ENCODE measurements at regions not wholly inside any gene's neighbourhood (a gene's known extent, or its start where the extent isn't known, plus 50 kb on each side); places are given as distances from the start of the nearest gene placed in this dataset.
"Not testable (repeated sequence)": the region's sequence is repeated elsewhere in the genome, so short reads cannot be mapped to it uniquely, and the experiment has no call there.

DNA sequence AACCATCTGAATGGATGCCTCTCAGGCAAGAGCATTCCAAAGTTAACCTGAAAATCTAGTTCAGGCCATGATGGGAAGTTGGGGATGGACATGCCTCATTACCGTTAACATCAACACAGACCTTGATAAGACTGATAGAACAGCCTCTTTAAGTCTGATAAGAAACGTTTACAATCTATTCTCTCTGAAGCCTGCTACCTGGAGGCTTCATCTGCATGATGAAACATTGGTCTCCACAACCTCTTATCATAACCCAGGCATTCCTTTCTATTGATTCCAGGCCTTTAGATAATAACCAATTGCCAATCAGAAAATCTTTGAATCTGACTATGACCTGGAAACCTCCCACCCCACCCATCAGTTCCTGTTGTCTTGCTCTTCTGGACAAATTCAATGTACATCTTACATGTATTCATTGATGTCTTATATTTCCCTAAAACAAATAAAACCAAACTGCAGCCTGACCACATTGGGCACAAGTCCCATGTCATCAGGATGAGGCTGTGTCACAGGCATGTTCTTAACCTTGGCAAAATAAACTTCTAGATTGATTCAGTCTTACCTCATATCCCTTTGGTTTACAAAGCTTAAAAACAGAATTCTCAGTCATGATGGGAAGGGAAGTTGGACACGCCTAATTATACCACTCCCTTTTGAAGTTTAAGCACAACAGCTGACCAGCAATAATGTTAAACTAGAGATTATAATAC, 843.8 kb upstream of the SPRY2 start:
- no peak overlapping the region for H3K4me3 ChIP-seq (ENCODE audit: low read depth, low read length)
- no peaks in the 10 kb centered on the region for H3K36me3 ChIP-seq (ENCODE audit: control insufficient read depth, insufficient read depth, low read length)
- H3K9me3 ChIP-seq (ENCODE audit: control insufficient read depth, low read length), result no peaks in the 10 kb centered on the region
- H3K27me3 ChIP-seq (ENCODE audit: control insufficient read depth, insufficient read depth, low read length), result no peaks in the 10 kb centered on the region
- H2AFZ ChIP-seq, result no peak overlapping the region
- H3K4me2 ChIP-seq (ENCODE audit: low read length), result no peak overlapping the region
- TF ChIP-seq, protein P1, sequence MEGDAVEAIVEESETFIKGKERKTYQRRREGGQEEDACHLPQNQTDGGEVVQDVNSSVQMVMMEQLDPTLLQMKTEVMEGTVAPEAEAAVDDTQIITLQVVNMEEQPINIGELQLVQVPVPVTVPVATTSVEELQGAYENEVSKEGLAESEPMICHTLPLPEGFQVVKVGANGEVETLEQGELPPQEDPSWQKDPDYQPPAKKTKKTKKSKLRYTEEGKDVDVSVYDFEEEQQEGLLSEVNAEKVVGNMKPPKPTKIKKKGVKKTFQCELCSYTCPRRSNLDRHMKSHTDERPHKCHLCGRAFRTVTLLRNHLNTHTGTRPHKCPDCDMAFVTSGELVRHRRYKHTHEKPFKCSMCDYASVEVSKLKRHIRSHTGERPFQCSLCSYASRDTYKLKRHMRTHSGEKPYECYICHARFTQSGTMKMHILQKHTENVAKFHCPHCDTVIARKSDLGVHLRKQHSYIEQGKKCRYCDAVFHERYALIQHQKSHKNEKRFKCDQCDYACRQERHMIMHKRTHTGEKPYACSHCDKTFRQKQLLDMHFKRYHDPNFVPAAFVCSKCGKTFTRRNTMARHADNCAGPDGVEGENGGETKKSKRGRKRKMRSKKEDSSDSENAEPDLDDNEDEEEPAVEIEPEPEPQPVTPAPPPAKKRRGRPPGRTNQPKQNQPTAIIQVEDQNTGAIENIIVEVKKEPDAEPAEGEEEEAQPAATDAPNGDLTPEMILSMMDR (IDR thresholded peaks at IDR 0.05), result no peak
- H3K9ac ChIP-seq, result no peak overlapping the region
- no peaks in the 10 kb centered on the region for H3K79me2 ChIP-seq
- no peaks in the 10 kb centered on the region for H3K4me1 ChIP-seq
- H3K27ac ChIP-seq, result no peak overlapping the region

DNA sequence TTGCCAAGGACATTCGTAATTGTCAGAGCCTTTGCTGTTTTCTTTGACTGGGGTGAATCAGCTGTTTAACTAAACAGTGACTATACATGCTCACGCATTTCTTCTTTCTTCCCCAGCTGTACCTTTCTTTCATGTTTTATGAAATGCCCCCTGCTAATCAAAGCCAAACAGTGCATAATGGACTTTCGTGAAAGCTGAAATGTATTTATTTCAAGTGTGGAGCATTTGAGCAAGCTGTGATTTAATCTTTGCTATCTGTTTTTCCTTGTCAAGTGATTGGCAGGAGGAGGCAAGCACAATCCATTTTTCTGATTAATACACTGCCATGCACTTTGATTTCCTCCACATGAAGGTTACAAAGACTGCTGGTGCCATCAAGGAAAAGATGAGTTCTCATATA, 831.7 kb upstream of the SPRY2 start:
- Histone ChIP-seq H3K4me1 (no peaks in the 10 kb centered on the region), H3K79me2 (no peaks in the 10 kb centered on the region), H3K9me3 (ENCODE audit: control insufficient read depth, low read length) (no peaks in the 10 kb centered on the region), H3K9ac (no peak overlapping the region), H3K36me3 (ENCODE audit: control insufficient read depth, insufficient read depth, low read length) (no peaks in the 10 kb centered on the region), H2AFZ (no peak overlapping the region), H3K27me3 (ENCODE audit: control insufficient read depth, insufficient read depth, low read length) (no peaks in the 10 kb centered on the region), H3K4me2 (ENCODE audit: low read length) (no peak overlapping the region), H3K4me3 (ENCODE audit: low read depth, low read length) (no peak overlapping the region), H3K27ac (no peak overlapping the region)
- TF ChIP-seq, protein P1 (IDR thresholded peaks at IDR 0.05), result no peak

DNA sequence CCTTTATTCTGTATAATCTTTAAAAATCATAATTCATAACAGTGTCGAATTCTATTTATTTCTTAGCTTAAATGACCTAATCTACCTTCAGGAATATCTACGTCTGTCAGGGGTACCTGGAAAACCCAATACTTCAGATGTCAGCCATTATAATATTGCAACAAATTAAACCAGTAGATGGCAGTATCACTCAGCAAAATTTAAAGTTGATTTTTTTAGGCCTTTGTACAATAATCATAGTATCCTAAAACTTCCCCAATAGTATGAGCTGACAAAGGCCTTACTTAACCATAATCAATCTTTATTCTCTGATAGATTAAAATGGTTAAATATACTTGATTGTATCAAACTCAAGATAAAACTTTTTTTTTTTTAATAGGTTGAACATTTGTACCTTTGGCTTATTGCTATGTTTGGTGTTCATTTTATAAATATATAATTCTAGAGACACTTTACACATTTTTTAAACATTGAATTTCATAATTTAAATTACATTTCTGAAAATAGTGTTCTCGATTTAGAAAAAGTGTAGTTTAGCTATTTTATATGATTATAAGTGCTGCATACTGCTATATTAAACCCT, 830.2 kb upstream of the SPRY2 start:
- Histone ChIP-seq H3K27me3 (ENCODE audit: control insufficient read depth, insufficient read depth, low read length) (no peaks in the 10 kb centered on the region), H3K4me1 (no peaks in the 10 kb centered on the region), H3K36me3 (ENCODE audit: control insufficient read depth, insufficient read depth, low read length) (no peaks in the 10 kb centered on the region), H3K27ac (no peak overlapping the region), H3K79me2 (no peaks in the 10 kb centered on the region), H3K4me3 (ENCODE audit: low read depth, low read length) (no peak overlapping the region), H3K4me2 (ENCODE audit: low read length) (no peak overlapping the region), H3K9ac (no peak overlapping the region), H2AFZ (no peak overlapping the region), H3K9me3 (ENCODE audit: control insufficient read depth, low read length) (no peaks in the 10 kb centered on the region)
- TF ChIP-seq, protein P1 (IDR thresholded peaks at IDR 0.05), result no peak

DNA sequence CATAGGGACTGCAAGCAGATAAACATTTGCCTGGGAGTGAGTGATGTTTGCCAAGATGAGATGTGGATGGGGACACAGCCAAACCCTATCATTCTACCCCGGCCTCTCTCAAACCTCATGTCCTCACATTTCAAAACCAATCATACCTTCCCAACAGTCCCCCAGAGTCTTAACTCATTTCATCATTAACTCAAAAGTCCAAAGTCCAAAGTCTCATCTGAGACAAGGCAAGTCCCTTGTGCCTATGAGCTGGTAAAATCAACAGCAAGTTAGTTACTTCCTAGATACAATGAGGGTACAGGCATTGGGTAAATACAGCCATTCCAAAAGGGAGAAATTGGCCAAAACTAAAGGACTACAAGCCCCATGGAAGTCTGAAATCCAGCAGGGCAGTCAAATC, 822.9 kb upstream of the SPRY2 start:
- not testable (repeated sequence) for H3K36me3 ChIP-seq (ENCODE audit: control insufficient read depth, insufficient read depth, low read length); H3K9me3 ChIP-seq (ENCODE audit: control insufficient read depth, low read length); H3K4me1 ChIP-seq; H3K4me2 ChIP-seq (ENCODE audit: low read length); H3K27ac ChIP-seq; H3K4me3 ChIP-seq (ENCODE audit: low read depth, low read length); H2AFZ ChIP-seq; H3K9ac ChIP-seq; H3K27me3 ChIP-seq (ENCODE audit: control insufficient read depth, insufficient read depth, low read length); H3K79me2 ChIP-seq

DNA sequence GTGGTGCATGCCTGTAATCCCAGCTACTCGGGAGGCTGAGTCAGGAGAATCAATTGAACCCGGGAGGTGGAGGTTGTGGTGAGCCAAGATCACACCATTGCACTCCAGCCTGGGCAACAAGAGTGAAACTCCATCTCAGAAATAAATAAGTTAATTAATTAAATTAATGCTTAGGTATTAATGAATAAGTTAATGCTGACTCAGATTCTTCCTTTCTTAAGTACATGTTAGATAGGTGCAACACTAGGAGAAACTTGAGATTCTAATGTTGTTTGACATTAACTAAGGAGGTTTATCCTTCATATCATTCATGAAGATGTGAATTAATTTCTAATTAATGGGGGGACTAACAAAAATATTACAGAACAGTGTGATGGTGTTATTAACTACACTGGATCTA, 812.6 kb upstream of the SPRY2 start:
- no peaks in the 10 kb centered on the region for H3K79me2 ChIP-seq
- H2AFZ ChIP-seq, result no peak overlapping the region
- no peak overlapping the region for H3K9ac ChIP-seq
- H3K27me3 ChIP-seq (ENCODE audit: control insufficient read depth, insufficient read depth, low read length), result no peaks in the 10 kb centered on the region
- TF ChIP-seq, protein P1 (IDR thresholded peaks at IDR 0.05), result no peak
- no peaks in the 10 kb centered on the region for H3K4me1 ChIP-seq
- H3K9me3 ChIP-seq (ENCODE audit: control insufficient read depth, low read length), result no peaks in the 10 kb centered on the region
- H3K4me2 ChIP-seq (ENCODE audit: low read length), result no peak overlapping the region
- no peaks in the 10 kb centered on the region for H3K36me3 ChIP-seq (ENCODE audit: control insufficient read depth, insufficient read depth, low read length)
- no peak overlapping the region for H3K4me3 ChIP-seq (ENCODE audit: low read depth, low read length)
- no peak overlapping the region for H3K27ac ChIP-seq
